Head of caudate nucleus (tissue), 42 donors: ENCODE measurements at regions not wholly inside any gene's neighbourhood (a gene's known extent, or its start where the extent isn't known, plus 50 kb on each side); places are given as distances from the start of the nearest gene placed in this dataset.

Experiments used
- DNase-seq, 42 donors: peaks; one replicate each; pipeline versions ENCODE4 v3.0.0 to v3.0.0-alpha.2; 2020 to 2021; ENCODE audit warnings: mixed read lengths in 7 of 42
- intact Hi-C: fragments of 100-400 bp; cut with DNase I; formaldehyde crosslinking; loops from one replicate; pipeline ENCODE4 v1.15.0; 2022

GRCh38 chr20:56826306-56826704 is 197.2 kb downstream of the TFAP2C start:
- DNase-seq, result no peak
- intact Hi-C loops, result no loop called here

- intact Hi-C loops, result no loop called here
- DNase-seq, result no peak
Observed at GRCh38 chr20:56826705-56827665, 197.9 kb downstream of the TFAP2C start.

- no peak for DNase-seq
- intact Hi-C loops, result no loop called here
Observed at GRCh38 chr20:56827763-56828162, 198.7 kb downstream of the TFAP2C start.

- intact Hi-C loops, result no loop called here
- no peak for DNase-seq
Observed at GRCh38 chr20:56828402-56828801, 199.3 kb downstream of the TFAP2C start.

- no peak for DNase-seq
- intact Hi-C loops, result no loop called here
Observed at GRCh38 chr20:56829788-56830385, 200.8 kb downstream of the TFAP2C start.

GRCh38 chr20:56831795-56832194 is 202.7 kb downstream of the TFAP2C start:
- no peak for DNase-seq
- intact Hi-C loops, result no loop called here

- intact Hi-C loops, result no loop called here
- DNase-seq, result no peak
Observed at GRCh38 chr20:56833427-56833826, 204.3 kb downstream of the TFAP2C start.

- DNase-seq, result no peak
- intact Hi-C loops, result no loop called here
Observed at GRCh38 chr20:56835829-56836550, 206.9 kb downstream of the TFAP2C start.

GRCh38 chr20:56839222-56839621 is 210.1 kb downstream of the TFAP2C start:
- DNase-seq, result no peak
- intact Hi-C loops, result no loop called here

GRCh38 chr20:56839786-56840185 is 210.7 kb downstream of the TFAP2C start:
- intact Hi-C loops, result no loop called here
- DNase-seq, result no peak

- intact Hi-C loops, result no loop called here
- DNase-seq, result no peak
Observed at GRCh38 chr20:56840716-56841261, 211.7 kb downstream of the TFAP2C start.

GRCh38 chr20:56841346-56841908 is 212.3 kb downstream of the TFAP2C start:
- DNase-seq, result no peak
- intact Hi-C loops, result no loop called here

GRCh38 chr20:56842056-56842455 is 212.9 kb downstream of the TFAP2C start:
- intact Hi-C loops, result no loop called here
- no peak for DNase-seq

- intact Hi-C loops, result no loop called here
- DNase-seq, result no peak
Observed at GRCh38 chr20:56843386-56843785, 214.3 kb downstream of the TFAP2C start.

- peak in 18 of 42 donors; percentile 11 to 56 (median 33) for DNase-seq
- intact Hi-C loops, result no loop called here
Observed at GRCh38 chr20:56843817-56844216, 214.7 kb downstream of the TFAP2C start.

- intact Hi-C loops, result no loop called here
- DNase-seq, result no peak
Observed at GRCh38 chr20:56845546-56846086, 216.5 kb downstream of the TFAP2C start.

GRCh38 chr20:56848561-56848960 is 219.5 kb downstream of the TFAP2C start:
- intact Hi-C loops, result no loop called here
- no peak for DNase-seq

- intact Hi-C loops, result no loop called here
Observed at GRCh38 chr20:56851552-56851951, 222.4 kb downstream of the TFAP2C start.

GRCh38 chr20:56855708-56856107 is 226.6 kb downstream of the TFAP2C start:
- intact Hi-C loops, result no loop called here
- no peak for DNase-seq

More at GRCh38 chr20:56851552-56851951, 222.4 kb downstream of the TFAP2C start:
- no peak for DNase-seq
